M059J (cell line): ENCODE measurements at regions not wholly inside any gene's neighbourhood (a gene's known extent, or its start where the extent isn't known, plus 50 kb on each side); places are given as distances from the start of the nearest gene placed in this dataset.
"Not testable (repeated sequence)": the region's sequence is repeated elsewhere in the genome, so short reads cannot be mapped to it uniquely, and the experiment has no call there.

Source experiments
- DNase-seq: peaks from one replicate; pipeline ENCODE4 v3.0.0-alpha.2; 2012; ENCODE audit warnings: low read depth

GRCh38 chr18:52054324-52054723 is 285.7 kb upstream of the DCC start:
- no peak for DNase-seq

DNA sequence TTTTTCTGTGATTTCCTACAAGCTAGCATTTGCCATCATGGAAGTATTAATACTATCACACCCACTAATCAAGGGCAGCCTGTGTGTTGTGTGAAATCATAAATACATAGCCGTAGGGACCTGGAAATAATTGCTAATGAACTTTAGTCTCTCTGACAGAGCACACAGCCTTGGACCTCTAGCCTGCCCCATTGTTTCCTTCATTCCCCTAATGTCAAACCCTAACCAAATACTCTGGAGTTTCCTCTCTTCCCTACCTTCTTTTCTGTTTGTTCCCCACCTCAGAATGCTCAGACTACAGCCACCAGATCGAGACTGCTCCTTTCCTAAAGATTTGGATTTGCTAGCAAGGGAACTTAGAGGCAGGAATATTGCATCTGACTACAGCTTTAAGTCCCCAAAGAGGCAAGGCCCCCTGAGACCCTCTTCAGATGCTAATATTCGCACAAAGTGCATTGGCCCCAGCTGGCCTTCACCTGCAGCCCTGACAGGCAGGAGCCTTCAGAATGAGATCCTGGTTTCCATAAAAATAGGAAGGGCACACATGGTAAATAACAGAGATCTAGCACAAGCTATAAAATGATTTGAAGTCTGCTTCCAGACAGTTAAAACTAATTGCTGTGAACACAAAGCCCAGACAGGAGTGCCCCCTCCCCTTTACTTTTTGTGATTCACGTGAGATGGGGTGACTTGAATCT is 279.2 kb upstream of the DCC start:
- DNase-seq, result no peak

GRCh38 chr18:52063923-52064322 is 276.1 kb upstream of the DCC start:
- no peak for DNase-seq

DNA sequence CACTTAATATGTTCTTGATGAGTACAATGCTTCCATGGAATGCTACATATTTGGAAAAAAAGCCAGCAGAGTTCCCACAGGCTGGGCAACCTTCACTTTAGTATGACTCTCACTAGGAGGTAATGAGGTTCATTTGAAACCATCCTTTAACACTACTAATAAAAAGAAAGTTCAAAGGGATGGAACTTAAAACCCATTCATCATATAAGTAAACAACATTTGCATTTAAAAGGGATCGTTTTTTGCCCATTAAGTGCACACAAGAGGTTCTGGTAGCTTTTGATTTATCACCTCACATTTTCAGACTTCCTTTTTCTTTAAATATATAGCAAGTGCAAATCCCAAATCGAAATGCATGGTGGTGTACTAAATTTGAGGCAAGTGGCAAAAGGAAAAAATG is 270.8 kb upstream of the DCC start:
- no peak for DNase-seq

DNA sequence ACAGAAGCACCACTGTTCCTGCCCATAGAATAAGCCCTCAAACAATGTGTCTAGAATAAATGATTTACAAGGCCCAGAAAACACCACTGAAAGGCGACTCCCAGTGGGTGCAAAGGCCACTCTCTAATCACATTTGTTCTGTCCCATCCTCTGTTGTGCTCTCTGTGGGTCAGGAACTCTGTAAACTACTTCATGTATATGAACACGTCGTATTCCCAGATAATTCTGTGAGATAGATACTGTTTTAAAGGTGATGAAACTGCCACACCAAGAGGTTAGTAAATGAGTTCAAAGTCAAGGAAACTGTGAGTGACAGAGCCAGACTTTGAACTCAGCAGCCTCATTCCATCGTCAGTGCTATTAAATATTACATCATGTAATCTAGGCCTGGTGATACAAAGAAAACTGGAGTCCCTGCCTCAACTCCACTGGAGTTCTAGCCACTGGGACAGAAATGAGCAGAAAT is 269.7 kb upstream of the DCC start:
- no peak for DNase-seq

DNA sequence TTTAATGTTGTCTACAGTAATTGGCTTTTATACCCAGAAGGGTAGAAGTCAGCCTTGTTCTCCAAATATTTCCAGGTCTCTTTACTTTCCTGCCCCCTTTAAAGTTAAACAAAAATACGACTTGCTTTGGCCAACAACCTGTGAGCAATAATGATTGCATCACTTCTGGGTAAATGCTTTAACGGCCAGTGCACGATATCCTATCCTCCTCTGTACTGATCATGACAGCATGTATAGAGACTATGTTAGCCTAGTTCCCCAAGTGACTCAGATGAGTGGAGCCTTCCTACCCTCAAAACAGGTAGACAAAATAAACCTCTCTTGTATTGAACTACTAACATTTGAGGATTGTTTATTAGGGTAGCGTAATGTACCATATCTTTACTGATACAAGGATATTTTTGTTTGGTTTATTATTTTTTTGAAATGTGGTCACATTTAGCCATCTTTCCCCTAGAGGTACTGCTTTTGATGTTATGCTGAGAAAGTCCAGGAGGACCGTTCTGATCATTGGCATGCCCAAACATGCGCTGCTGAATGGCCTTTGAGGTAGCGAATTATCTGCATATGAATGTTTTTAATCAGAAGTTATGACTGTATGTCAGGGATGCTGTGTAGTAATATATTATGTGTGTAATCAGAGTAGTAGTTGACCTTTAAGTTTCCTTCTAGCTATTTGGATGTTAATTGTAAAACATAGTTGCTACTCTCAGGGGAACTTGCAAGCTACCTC is 262.6 kb upstream of the DCC start:
- no peak for DNase-seq

DNA sequence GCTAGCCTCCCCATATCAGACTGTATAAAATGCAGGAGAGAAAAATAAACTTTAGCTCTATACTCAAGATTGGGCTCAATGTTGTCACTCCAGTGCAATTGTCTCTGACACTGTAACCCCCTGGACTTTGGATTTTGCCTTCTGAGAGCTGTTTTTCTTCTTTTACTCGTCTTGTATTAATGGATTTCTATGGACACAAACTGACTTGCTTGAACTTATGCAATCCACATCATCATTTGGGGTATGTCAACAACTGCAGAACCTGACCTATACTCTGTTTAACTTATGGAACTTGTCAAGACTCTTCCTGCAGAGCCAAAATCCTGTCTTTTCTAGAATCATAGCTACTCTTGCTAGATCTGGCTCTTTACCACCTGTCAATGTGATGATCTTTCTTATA is 257.8 kb upstream of the DCC start:
- DNase-seq, result no peak

- no peak for DNase-seq
These were observed 252.9 kb upstream of the DCC start for GRCh38 chr18:52087140-52087539.

DNA sequence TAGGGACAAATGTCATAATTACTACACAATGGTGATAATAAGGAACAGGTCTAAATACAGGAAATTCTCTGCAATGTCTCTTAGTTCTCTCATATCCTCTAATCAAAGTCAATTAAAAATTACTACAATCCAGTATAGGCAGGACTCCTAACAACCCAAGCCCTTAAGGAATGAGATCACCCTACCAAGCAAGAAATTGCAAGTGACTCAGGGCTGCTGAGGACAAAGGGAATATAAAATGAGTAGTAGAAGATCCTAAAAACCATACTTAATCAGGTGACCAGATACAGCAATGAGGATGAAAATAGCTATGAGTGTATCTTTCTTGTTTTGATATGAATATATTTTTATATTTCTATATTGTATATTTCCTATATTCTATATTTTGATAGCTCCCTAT is 250.0 kb upstream of the DCC start:
- DNase-seq, result no peak

- DNase-seq, result no peak
These were observed 246.8 kb upstream of the DCC start for GRCh38 chr18:52093171-52093570.

DNA sequence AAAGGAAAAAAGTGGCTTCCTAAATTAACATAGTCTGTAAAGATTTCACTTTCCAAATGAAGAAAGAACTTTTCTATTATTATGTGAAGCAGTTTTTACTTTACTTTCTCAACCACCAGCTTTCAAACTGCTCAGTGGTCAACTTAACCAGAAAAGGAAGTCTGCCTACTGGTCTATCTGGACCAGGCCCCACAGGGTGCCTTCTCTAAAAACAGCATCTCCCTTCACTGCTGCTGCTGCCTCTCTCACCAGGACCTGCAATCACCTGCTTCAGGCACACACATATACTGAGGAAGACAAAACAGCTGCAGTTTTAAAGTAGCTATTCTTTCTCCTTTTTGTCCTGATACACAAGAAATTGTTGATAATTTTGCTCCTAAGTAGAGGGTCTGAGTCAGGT is 221.3 kb upstream of the DCC start:
- no peak for DNase-seq

GRCh38 chr18:52130624-52131301 is 209.2 kb upstream of the DCC start:
- no peak for DNase-seq

- no peak for DNase-seq
These were observed 208.2 kb upstream of the DCC start for GRCh38 chr18:52131845-52132244.

DNA sequence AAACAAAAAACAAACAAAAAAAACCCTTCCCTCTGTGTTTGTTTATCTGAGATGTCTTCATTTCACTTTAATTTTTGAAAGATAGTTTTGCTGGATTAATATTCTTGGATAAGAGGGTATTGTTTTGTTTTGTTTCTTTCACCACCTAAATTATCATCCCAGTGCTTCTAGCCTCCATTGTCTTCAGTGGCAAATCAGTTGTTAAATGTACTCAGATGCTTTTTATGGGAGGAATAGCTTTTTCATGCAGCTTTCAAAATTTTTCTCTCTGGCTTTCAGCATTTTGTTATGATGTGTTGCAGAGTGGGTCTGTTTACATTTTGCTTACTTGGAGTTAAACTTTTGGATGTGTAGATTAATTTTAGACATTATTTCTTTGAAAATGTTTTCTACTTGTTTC is 203.5 kb upstream of the DCC start:
- DNase-seq, result no peak

DNA sequence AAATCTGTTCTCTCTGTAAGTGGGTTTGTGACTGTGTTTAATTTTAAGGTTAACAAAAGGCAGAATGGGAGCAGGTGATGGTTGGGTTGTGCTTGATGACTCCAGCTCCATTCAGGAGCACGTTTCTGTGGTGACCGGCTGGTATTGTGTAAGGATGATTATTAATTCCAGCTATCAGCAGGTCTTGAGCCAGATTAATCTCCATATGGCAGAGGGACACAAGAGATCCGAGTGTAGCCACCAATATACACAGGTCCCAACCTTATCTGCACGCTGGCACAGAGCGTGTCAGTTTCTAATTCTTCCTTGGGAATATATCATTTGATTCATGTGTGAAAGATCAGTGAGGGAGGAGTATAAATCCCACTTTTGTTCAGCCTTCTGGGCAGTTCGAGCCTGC is 199.0 kb upstream of the DCC start:
- DNase-seq, result no peak

DNA sequence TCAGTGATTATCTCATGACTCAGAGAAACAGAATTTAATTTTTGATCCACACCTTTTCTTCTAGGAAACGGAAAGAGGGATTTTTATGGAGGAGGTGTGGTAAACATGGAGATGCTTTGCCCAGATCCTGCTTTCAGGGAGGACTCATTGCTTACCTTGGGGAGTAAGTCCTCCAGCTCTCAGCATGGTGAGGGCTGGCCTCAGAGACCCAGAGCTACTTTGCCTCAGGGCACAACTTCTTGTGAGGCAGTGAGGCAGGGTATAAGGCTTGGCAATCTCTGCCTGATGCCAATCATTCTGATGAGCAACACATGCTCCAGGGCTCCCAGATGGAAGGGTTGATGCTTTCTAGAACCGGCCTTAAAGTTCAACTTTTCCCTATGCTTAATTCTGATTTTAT is 189.9 kb upstream of the DCC start:
- peak; percentile 3 for DNase-seq

- peak; percentile 3 for DNase-seq
These were observed 188.0 kb upstream of the DCC start for GRCh38 chr18:52152036-52152435.

- no peak for DNase-seq
These were observed 183.8 kb upstream of the DCC start for GRCh38 chr18:52156166-52156565.

GRCh38 chr18:52160636-52161035 is 179.4 kb upstream of the DCC start:
- DNase-seq, result peak; percentile 25

DNA sequence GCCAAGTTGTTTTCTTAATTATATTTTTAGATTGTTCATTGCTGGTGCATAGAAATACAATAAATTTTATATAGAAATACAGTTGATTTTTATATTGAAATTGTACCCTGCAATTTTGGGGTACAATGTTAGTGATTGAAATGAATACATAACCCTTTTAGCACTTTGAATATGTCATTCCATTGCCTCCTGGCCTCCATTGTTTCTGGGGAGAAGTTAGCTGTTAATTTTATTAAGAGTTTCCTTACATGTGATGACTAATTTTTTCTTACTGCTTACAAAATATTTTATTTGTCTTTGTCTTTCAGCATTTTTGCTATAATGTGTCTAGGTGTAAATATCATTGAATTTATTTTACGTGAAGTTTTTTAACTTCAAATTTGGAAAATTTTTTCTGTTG is 176.5 kb upstream of the DCC start:
- no peak for DNase-seq

DNA sequence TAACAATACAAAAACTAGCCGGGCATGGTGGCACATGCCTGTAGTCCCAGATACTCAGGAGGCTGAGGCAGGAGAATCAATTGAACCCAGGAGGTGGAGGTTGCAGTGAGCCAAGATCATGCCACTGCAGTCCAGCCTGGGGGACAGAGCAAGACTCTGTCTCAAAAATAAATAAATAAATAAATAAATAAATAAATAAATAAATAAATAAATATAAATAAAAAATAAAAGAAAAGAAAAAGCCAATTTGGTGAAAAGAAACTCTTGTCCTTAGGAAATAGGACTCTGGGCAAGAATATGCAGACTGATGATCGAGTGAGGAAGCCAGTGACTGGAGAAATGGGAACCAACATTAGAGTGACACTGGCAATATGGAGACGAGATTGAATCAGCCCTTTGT is 171.9 kb upstream of the DCC start:
- DNase-seq, result not testable (repeated sequence)

DNA sequence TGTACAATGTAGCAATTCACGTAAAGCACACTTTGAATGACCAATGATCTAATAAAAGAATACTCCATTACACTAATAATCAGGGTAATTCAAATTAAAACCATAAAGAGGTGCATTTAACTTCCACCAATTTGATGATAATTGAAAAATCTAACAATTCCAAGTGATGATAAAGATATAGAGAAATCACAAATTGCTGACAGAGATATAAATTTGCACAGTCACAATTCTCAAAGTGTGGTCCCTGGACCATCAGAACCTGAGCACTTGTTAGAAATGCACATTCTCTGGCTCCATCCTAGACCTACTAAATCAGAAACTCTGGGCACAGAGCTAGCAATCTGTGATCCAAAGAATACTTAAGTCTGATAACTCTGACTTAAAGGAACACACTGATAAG is 165.8 kb upstream of the DCC start:
- no peak for DNase-seq

- DNase-seq, result no peak
These were observed 164.6 kb upstream of the DCC start for GRCh38 chr18:52175406-52175805.
